Mucosa of descending colon (tissue), 3 donors: ENCODE measurements at regions not wholly inside any gene's neighbourhood (a gene's known extent, or its start where the extent isn't known, plus 50 kb on each side); places are given as distances from the start of the nearest gene placed in this dataset.

Experiments used
- ATAC-seq: fragments of 200-7000 bp; cut with Tn5 transposase; one replicate; pipeline ENCODE4 v1.9.1; 2020; ENCODE audit warnings: mild to moderate bottlenecking, moderate library complexity
- DNase-seq, 3 donors: peaks; one replicate each; pipeline ENCODE4 v3.0.0-alpha.2; 2020
- H3K36me3 ChIP-seq: fragments of 200-600 bp; one replicate; pipeline ENCODE4 v1.8.0; 2021; ENCODE audit warnings: low read depth, mild to moderate bottlenecking
- H3K4me1 ChIP-seq: fragments of 200-600 bp; one replicate; pipeline ENCODE4 v1.8.0; 2021; ENCODE audit warnings: low read depth, mild to moderate bottlenecking
- H3K4me3 ChIP-seq: fragments of 200-600 bp; one replicate; pipeline ENCODE4 v1.8.0; 2021; ENCODE audit warnings: mild to moderate bottlenecking
- H3K9me3 ChIP-seq: fragments of 200-600 bp; one replicate; pipeline ENCODE4 v1.8.0; 2021; ENCODE audit warnings: mild to moderate bottlenecking
- intact Hi-C, 2 donors: fragments of 100-400 bp; cut with DNase I in 1 of 2; cut with micrococcal nuclease in 1 of 2; formaldehyde crosslinking; loops; one replicate each; pipeline versions ENCODE4 v1.11.0 to v1.11.1; 2022; cut with DNase I, micrococcal nuclease
- TF ChIP-seq, protein P1 (sequence below): fragments of 200-600 bp; IDR thresholded peaks from one replicate; pipeline ENCODE4 v1.8.0; 2022; ENCODE audit warnings: antibody characterized with exemption, mild to moderate bottlenecking
- donor health status: DM: no; HTN: no; CAD: no; lungs with moderate emphysema.
- donor health status: DM: no; HTN: no; CAD: no.
- donor health status: DM: no; HTN: yes; CAD: no.

DNA sequence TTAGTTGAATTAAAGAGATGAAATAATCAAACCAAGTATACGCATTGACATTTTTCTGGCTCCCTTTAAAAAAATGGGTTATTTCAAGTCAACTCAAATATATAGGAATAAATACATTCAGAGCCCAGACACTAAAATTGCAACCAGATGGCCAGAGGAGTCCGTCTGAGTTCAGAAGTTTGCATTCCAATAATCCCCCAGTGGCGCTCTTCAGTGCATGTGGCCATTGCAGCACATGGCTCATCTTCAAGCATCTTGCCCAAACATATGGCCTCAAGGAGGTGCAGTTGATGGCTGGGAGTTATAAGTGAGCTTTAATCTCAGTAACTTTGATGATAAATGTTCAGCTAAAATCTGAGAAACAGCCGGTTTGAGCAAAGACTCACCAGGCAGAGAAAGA, 295.8 kb upstream of the LRRN1 start:
- no peaks in the 10 kb centered on the region for H3K4me1 ChIP-seq
- intact Hi-C loops: no loop called here
- no peak for ATAC-seq
- DNase-seq: no peak
- TF ChIP-seq, protein P1, sequence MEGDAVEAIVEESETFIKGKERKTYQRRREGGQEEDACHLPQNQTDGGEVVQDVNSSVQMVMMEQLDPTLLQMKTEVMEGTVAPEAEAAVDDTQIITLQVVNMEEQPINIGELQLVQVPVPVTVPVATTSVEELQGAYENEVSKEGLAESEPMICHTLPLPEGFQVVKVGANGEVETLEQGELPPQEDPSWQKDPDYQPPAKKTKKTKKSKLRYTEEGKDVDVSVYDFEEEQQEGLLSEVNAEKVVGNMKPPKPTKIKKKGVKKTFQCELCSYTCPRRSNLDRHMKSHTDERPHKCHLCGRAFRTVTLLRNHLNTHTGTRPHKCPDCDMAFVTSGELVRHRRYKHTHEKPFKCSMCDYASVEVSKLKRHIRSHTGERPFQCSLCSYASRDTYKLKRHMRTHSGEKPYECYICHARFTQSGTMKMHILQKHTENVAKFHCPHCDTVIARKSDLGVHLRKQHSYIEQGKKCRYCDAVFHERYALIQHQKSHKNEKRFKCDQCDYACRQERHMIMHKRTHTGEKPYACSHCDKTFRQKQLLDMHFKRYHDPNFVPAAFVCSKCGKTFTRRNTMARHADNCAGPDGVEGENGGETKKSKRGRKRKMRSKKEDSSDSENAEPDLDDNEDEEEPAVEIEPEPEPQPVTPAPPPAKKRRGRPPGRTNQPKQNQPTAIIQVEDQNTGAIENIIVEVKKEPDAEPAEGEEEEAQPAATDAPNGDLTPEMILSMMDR: no peak
- H3K36me3 ChIP-seq: no peaks in the 10 kb centered on the region
- H3K9me3 ChIP-seq: no peaks in the 10 kb centered on the region
- H3K4me3 ChIP-seq: no peak overlapping the region

DNA sequence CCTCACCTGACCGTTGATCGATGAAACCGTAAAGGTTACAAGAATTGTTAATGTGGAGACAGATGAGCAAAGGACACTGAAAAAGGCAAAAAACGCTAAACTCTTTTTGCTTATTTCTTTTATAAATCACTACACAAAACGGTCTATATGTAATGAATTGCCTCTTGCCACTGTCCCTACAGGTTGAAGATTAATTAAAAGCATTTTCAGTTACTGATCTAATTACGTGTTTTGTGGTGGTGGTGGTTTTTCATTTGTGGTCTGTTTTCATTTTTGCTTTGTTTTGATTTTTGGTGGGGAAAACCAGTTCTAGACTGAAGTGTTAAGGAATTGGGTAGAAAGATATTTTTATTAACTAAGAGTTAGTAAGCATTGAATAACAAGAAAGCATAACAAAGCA, 299.2 kb upstream of the LRRN1 start:
- Histone ChIP-seq H3K36me3 (no peaks in the 10 kb centered on the region), H3K4me1 (no peaks in the 10 kb centered on the region), H3K9me3 (no peaks in the 10 kb centered on the region), H3K4me3 (no peak overlapping the region)
- TF ChIP-seq, protein P1: no peak
- DNase-seq (no peak), ATAC-seq (no peak)
- intact Hi-C loops: no loop called here

DNA sequence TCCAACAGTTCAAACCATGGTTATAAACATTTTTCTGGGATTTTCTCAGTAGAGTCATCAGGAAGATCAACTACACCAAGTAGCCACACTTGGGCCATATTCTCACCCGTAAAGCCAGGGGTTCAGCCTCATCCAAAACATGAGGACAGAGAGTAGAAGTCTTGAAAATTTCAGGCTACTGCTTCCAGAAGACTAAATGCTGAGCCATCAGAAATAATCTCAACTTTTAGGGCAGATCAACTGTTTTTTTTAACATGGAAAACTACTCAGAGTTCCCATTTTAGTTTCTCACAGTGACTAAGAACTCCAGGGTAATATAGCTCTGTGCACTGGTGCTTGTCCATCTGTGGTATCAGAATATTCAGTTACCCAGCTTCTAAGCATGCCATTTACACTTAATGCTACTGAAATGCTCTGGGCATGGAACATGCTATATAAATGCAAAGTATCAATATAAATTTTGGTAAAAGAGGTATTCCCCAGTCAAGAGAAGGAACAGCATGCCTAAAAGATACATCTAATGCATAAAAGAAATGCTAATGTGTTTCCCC, 300.1 kb upstream of the LRRN1 start:
- no peak for ATAC-seq
- Histone ChIP-seq H3K36me3 (no peaks in the 10 kb centered on the region), H3K4me3 (no peak overlapping the region), H3K9me3 (no peaks in the 10 kb centered on the region), H3K4me1 (no peaks in the 10 kb centered on the region)
- TF ChIP-seq, protein P1: no peak
- no peak for DNase-seq
- intact Hi-C loops: no loop called here

DNA sequence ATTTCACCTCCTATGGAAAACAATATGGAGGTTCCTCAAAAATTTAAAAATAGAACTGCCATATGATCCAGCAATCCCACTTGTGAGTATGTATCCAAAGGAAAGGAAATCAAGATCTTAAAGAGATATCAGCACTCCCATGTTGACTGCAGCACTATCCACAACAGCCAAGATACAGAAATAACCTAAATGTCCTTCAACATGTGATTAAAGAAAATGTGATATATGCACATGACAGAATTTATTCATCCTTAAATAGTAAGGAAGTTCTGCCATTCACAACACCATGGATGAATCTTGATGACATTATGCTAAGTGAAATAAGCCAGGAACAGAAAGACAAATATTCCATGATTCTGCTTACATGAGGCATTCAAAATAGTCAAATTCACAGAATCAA, 303.6 kb upstream of the LRRN1 start:
- ATAC-seq (no peak), DNase-seq (no peak)
- Histone ChIP-seq H3K36me3 (no peaks in the 10 kb centered on the region), H3K4me1 (no peaks in the 10 kb centered on the region), H3K4me3 (no peak overlapping the region), H3K9me3 (no peaks in the 10 kb centered on the region)
- intact Hi-C loops: no loop called here
- TF ChIP-seq, protein P1: no peak

DNA sequence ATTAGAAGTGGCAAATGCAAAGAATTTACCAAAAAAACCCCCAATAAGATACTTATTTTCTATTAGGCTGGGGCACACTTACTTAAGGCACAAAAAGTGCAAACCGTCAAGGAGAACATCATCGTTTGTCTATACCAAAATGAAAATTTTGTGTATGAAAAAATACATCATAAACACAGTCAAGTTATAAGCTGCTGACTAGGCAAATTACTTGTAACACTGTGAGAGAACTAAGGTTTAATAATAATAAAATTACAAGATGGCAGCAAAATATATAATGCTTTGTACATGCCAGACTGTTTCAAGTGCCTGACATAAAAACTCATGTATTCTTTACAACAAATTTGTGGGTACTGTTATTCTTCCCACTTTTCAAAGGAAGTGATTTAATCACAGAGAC, 297.2 kb upstream of the CRBN start:
- no peaks in the 10 kb centered on the region for H3K9me3 ChIP-seq
- DNase-seq (no peak), ATAC-seq (no peak)
- H3K36me3 ChIP-seq: no peaks in the 10 kb centered on the region
- TF ChIP-seq, protein P1: no peak
- no peaks in the 10 kb centered on the region for H3K4me1 ChIP-seq
- H3K4me3 ChIP-seq: no peak overlapping the region
- intact Hi-C loops: no loop called here

DNA sequence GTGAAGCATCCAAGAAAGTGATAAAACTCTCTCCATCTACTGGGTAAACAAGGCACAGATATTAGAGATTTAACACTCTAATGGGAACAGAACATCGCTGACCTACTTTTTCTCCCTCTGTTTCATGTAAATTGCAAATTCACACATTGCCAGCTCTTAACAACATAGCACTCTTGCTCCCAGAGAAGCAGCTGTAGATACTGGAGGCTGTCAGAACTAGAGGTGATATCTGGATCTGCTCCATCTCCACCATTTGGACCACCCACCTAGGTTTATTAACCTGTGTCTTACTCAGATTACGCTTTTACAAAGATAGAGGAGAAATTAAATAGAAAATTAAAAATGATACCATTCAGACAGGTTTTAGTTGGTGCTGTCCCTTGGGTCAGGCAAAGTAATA, 289.1 kb upstream of the CRBN start:
- ATAC-seq: no peak
- TF ChIP-seq, protein P1: no peak
- H3K4me3 ChIP-seq: no peak overlapping the region
- intact Hi-C loops: no loop called here
- no peaks in the 10 kb centered on the region for H3K36me3 ChIP-seq
- no peaks in the 10 kb centered on the region for H3K4me1 ChIP-seq
- no peaks in the 10 kb centered on the region for H3K9me3 ChIP-seq
- DNase-seq: no peak
